ENCODE measurements at regions not wholly inside any gene's neighbourhood (a gene's known extent, or its start where the extent isn't known, plus 50 kb on each side); places are given as distances from the start of the nearest gene placed in this dataset.

- TF ChIP-seq CTCF (IDR thresholded peaks at IDR 0.05) (no peak), EP300 (IDR thresholded peaks at IDR 0.05) (no peak), POLR2AphosphoS5 (IDR thresholded peaks at IDR 0.05) (no peak)
Measured at GRCh38 chr5:124230456-124230855, 516.0 kb downstream of the ZNF608 start.
